ENCODE measurements at regions not wholly inside any gene's neighbourhood (a gene's known extent, or its start where the extent isn't known, plus 50 kb on each side); places are given as distances from the start of the nearest gene placed in this dataset.

- Mint-ChIP-seq H3K4me1 (no peaks in the 10 kb centered on the region), H3K36me3 (no peaks in the 10 kb centered on the region), H3K27ac (no peak overlapping the region), H3K9me3 (peaks cover 0 to 7% (median 0%) of the 10 kb centered on the region in 5 donors), H3K4me3 (no peak overlapping the region), H3K27me3 (peaks cover 8 to 24% of the 10 kb centered on the region in 2 donors)
- ChIA-PET CTCF (no interaction called here), POLR2A (no interaction called here)
- Histone ChIP-seq H3K36me3 (ENCODE audit: insufficient read depth, low read length) (no peaks in the 10 kb centered on the region), H3K9me3 (ENCODE audit: low read length) (no peaks in the 10 kb centered on the region), H3K27me3 (ENCODE audit: insufficient read depth, low read length, poor library complexity, severe bottlenecking) (no peaks in the 10 kb centered on the region), H3K4me3 (ENCODE audit: low read length) (no peak overlapping the region), H3K27ac (ENCODE audit: low read depth, low read length) (no peak overlapping the region), H3K4me1 (ENCODE audit: insufficient read depth, low read length) (no peaks in the 10 kb centered on the region)
- DNase-seq: no peak
Observed at GRCh38 chr16:17861981-17862479, 391.3 kb upstream of the XYLT1 start.

GRCh38 chr16:17858061-17858460 is 387.3 kb upstream of the XYLT1 start:
- no peaks in the 10 kb centered on the region for H3K36me3 ChIP-seq (ENCODE audit: insufficient read depth, low read length)
- no peaks in the 10 kb centered on the region for H3K4me1 Mint-ChIP-seq
- no peak for DNase-seq
- H3K27me3 Mint-ChIP-seq: peaks cover 4 to 19% of the 10 kb centered on the region in 2 donors
- H3K36me3 Mint-ChIP-seq: no peaks in the 10 kb centered on the region
- H3K4me3 ChIP-seq (ENCODE audit: low read length): no peak overlapping the region
- no peak overlapping the region for H3K27ac ChIP-seq (ENCODE audit: low read depth, low read length)
- no peaks in the 10 kb centered on the region for H3K27me3 ChIP-seq (ENCODE audit: insufficient read depth, low read length, poor library complexity, severe bottlenecking)
- H3K4me3 Mint-ChIP-seq: no peak overlapping the region
- no peaks in the 10 kb centered on the region for H3K4me1 ChIP-seq (ENCODE audit: insufficient read depth, low read length)
- POLR2A ChIA-PET: no interaction called here
- peaks cover 0 to 12% (median 4%) of the 10 kb centered on the region in 5 donors for H3K9me3 Mint-ChIP-seq
- no peaks in the 10 kb centered on the region for H3K9me3 ChIP-seq (ENCODE audit: low read length)
- CTCF ChIA-PET: no interaction called here
- H3K27ac Mint-ChIP-seq: no peak overlapping the region

GRCh38 chr16:17853958-17854357 is 383.2 kb upstream of the XYLT1 start:
- Histone ChIP-seq H3K27me3 (ENCODE audit: insufficient read depth, low read length, poor library complexity, severe bottlenecking) (no peaks in the 10 kb centered on the region), H3K4me3 (ENCODE audit: low read length) (no peak overlapping the region), H3K9me3 (ENCODE audit: low read length) (no peaks in the 10 kb centered on the region), H3K4me1 (ENCODE audit: insufficient read depth, low read length) (no peaks in the 10 kb centered on the region), H3K36me3 (ENCODE audit: insufficient read depth, low read length) (no peaks in the 10 kb centered on the region), H3K27ac (ENCODE audit: low read depth, low read length) (no peak overlapping the region)
- no peak for DNase-seq
- Mint-ChIP-seq H3K9me3 (peaks cover 0 to 10% (median 4%) of the 10 kb centered on the region in 5 donors), H3K4me3 (no peak overlapping the region), H3K4me1 (no peaks in the 10 kb centered on the region), H3K27me3 (peaks cover 6 to 11% of the 10 kb centered on the region in 2 donors), H3K27ac (no peak overlapping the region), H3K36me3 (no peaks in the 10 kb centered on the region)
- CTCF ChIA-PET: no interaction called here
- POLR2A ChIA-PET: no interaction called here

- no peak for DNase-seq
Observed at GRCh38 chr16:17852977-17853702, 382.4 kb upstream of the XYLT1 start.

GRCh38 chr16:17850581-17851250 is 380.0 kb upstream of the XYLT1 start:
- Histone ChIP-seq H3K36me3 (ENCODE audit: insufficient read depth, low read length) (no peaks in the 10 kb centered on the region), H3K4me3 (ENCODE audit: low read length) (no peak overlapping the region), H3K4me1 (ENCODE audit: insufficient read depth, low read length) (no peaks in the 10 kb centered on the region), H3K27ac (ENCODE audit: low read depth, low read length) (no peak overlapping the region), H3K27me3 (ENCODE audit: insufficient read depth, low read length, poor library complexity, severe bottlenecking) (no peaks in the 10 kb centered on the region), H3K9me3 (ENCODE audit: low read length) (no peaks in the 10 kb centered on the region)
- H3K36me3 Mint-ChIP-seq: no peaks in the 10 kb centered on the region
- peaks cover 0 to 5% (median 0%) of the 10 kb centered on the region in 5 donors for H3K9me3 Mint-ChIP-seq
- H3K27me3 Mint-ChIP-seq: peaks cover 0 to 4% of the 10 kb centered on the region in 2 donors
- CTCF ChIA-PET: no interaction called here
- no peak for DNase-seq
- no peaks in the 10 kb centered on the region for H3K4me1 Mint-ChIP-seq
- no peak overlapping the region for H3K4me3 Mint-ChIP-seq
- POLR2A ChIA-PET: no interaction called here
- no peak overlapping the region for H3K27ac Mint-ChIP-seq

More at GRCh38 chr16:17852977-17853702, 382.4 kb upstream of the XYLT1 start:
- Histone ChIP-seq H3K4me3 (ENCODE audit: low read length) (no peak overlapping the region), H3K9me3 (ENCODE audit: low read length) (no peaks in the 10 kb centered on the region), H3K27ac (ENCODE audit: low read depth, low read length) (no peak overlapping the region), H3K4me1 (ENCODE audit: insufficient read depth, low read length) (no peaks in the 10 kb centered on the region), H3K27me3 (ENCODE audit: insufficient read depth, low read length, poor library complexity, severe bottlenecking) (no peaks in the 10 kb centered on the region), H3K36me3 (ENCODE audit: insufficient read depth, low read length) (no peaks in the 10 kb centered on the region)
- peaks cover 0 to 10% (median 4%) of the 10 kb centered on the region in 5 donors for H3K9me3 Mint-ChIP-seq
- H3K27ac Mint-ChIP-seq: no peak overlapping the region
- no peak overlapping the region for H3K4me3 Mint-ChIP-seq
- POLR2A ChIA-PET: no interaction called here
- peaks cover 6 to 8% of the 10 kb centered on the region in 2 donors for H3K27me3 Mint-ChIP-seq
- H3K36me3 Mint-ChIP-seq: no peaks in the 10 kb centered on the region
- CTCF ChIA-PET: no interaction called here
- H3K4me1 Mint-ChIP-seq: no peaks in the 10 kb centered on the region

GRCh38 chr16:17847234-17847795 is 376.6 kb upstream of the XYLT1 start:
- POLR2A ChIA-PET: no interaction called here
- Mint-ChIP-seq H3K27ac (no peak overlapping the region), H3K4me1 (no peaks in the 10 kb centered on the region), H3K36me3 (no peaks in the 10 kb centered on the region), H3K4me3 (no peak overlapping the region), H3K27me3 (peaks cover 3 to 9% of the 10 kb centered on the region in 2 donors), H3K9me3 (peaks cover 0 to 2% (median 0%) of the 10 kb centered on the region in 5 donors)
- CTCF ChIA-PET: no interaction called here
- H3K36me3 ChIP-seq (ENCODE audit: insufficient read depth, low read length): no peaks in the 10 kb centered on the region
- DNase-seq: no peak
- H3K4me1 ChIP-seq (ENCODE audit: insufficient read depth, low read length): no peaks in the 10 kb centered on the region
- H3K27ac ChIP-seq (ENCODE audit: low read depth, low read length): no peak overlapping the region
- H3K9me3 ChIP-seq (ENCODE audit: low read length): no peaks in the 10 kb centered on the region
- H3K4me3 ChIP-seq (ENCODE audit: low read length): no peak overlapping the region
- no peaks in the 10 kb centered on the region for H3K27me3 ChIP-seq (ENCODE audit: insufficient read depth, low read length, poor library complexity, severe bottlenecking)

GRCh38 chr16:17846030-17846429 is 375.3 kb upstream of the XYLT1 start:
- no peak for DNase-seq
- Mint-ChIP-seq H3K4me1 (no peaks in the 10 kb centered on the region), H3K4me3 (no peak overlapping the region), H3K36me3 (no peaks in the 10 kb centered on the region), H3K9me3 (peaks cover 0 to 2% (median 0%) of the 10 kb centered on the region in 5 donors), H3K27ac (no peak overlapping the region), H3K27me3 (peaks cover 3 to 7% of the 10 kb centered on the region in 2 donors)
- H3K27me3 ChIP-seq (ENCODE audit: insufficient read depth, low read length, poor library complexity, severe bottlenecking): no peaks in the 10 kb centered on the region
- H3K36me3 ChIP-seq (ENCODE audit: insufficient read depth, low read length): no peaks in the 10 kb centered on the region
- no peak overlapping the region for H3K4me3 ChIP-seq (ENCODE audit: low read length)
- ChIA-PET POLR2A (no interaction called here), CTCF (no interaction called here)
- no peaks in the 10 kb centered on the region for H3K4me1 ChIP-seq (ENCODE audit: insufficient read depth, low read length)
- no peak overlapping the region for H3K27ac ChIP-seq (ENCODE audit: low read depth, low read length)
- H3K9me3 ChIP-seq (ENCODE audit: low read length): no peaks in the 10 kb centered on the region

GRCh38 chr16:17845031-17845430 is 374.3 kb upstream of the XYLT1 start:
- no peak overlapping the region for H3K27ac ChIP-seq (ENCODE audit: low read depth, low read length)
- H3K36me3 ChIP-seq (ENCODE audit: insufficient read depth, low read length): no peaks in the 10 kb centered on the region
- H3K4me3 Mint-ChIP-seq: no peak overlapping the region
- H3K9me3 Mint-ChIP-seq: peaks cover 0 to 2% (median 0%) of the 10 kb centered on the region in 5 donors
- peaks cover 3 to 7% of the 10 kb centered on the region in 2 donors for H3K27me3 Mint-ChIP-seq
- ChIA-PET POLR2A (no interaction called here), CTCF (no interaction called here)
- H3K4me1 ChIP-seq (ENCODE audit: insufficient read depth, low read length): no peaks in the 10 kb centered on the region
- DNase-seq: no peak
- H3K27ac Mint-ChIP-seq: no peak overlapping the region
- H3K4me1 Mint-ChIP-seq: no peaks in the 10 kb centered on the region
- no peak overlapping the region for H3K4me3 ChIP-seq (ENCODE audit: low read length)
- no peaks in the 10 kb centered on the region for H3K27me3 ChIP-seq (ENCODE audit: insufficient read depth, low read length, poor library complexity, severe bottlenecking)
- no peaks in the 10 kb centered on the region for H3K36me3 Mint-ChIP-seq
- H3K9me3 ChIP-seq (ENCODE audit: low read length): no peaks in the 10 kb centered on the region
